Naive thymus-derived CD4-positive, alpha-beta T cell (primary cell): ENCODE measurements at regions not wholly inside any gene's neighbourhood (a gene's known extent, or its start where the extent isn't known, plus 50 kb on each side); places are given as distances from the start of the nearest gene placed in this dataset.

Source experiments
- ATAC-seq: fragments of 150-1000 bp; cut with Tn5 transposase; 2 replicates; pipeline ENCODE4 v1.10.0; 2021; ENCODE audit warnings: mild to moderate bottlenecking, moderate library complexity
- CTCF ChIA-PET: fragments of 350-600 bp; sonication (Branson Sonifier 250); formaldehyde crosslinking; loops from one replicate; lab custom pipeline; 2021; ENCODE audit warnings: antibody characterized with exemption; lab: Charles Lee
- POLR2A ChIA-PET: fragments of 350-600 bp; sonication (Branson Sonifier 250); formaldehyde crosslinking; loops from one replicate; lab custom pipeline; 2021; ENCODE audit warnings: antibody characterized with exemption, inconsistent platforms; lab: Charles Lee
- DNase-seq, 9 donors: peaks; one replicate each; pipeline versions ENCODE4 v3.0.0 to v3.0.0-alpha.2; 2020 to 2022; ENCODE audit warnings: mixed read lengths in 1 of 9
- H3K27ac ChIP-seq: one replicate; pipeline ENCODE4 v1.7.0; 2013; ENCODE audit warnings: mild to moderate bottlenecking, low read depth, low read length, moderate library complexity
- H3K27me3 ChIP-seq, 2 donors: one replicate each; pipeline ENCODE4 v1.7.0; 2013; ENCODE audit warnings: low read length in 2 of 2, mild to moderate bottlenecking in 2 of 2, moderate library complexity in 2 of 2; ENCODE audit not compliant: control insufficient read depth in 2 of 2, insufficient read depth in 2 of 2
- H3K36me3 ChIP-seq, 3 experiments: 1 replicate in 2 of 3; 2 replicates in 1 of 3; pipeline ENCODE4 v1.7.0; 2013; ENCODE audit warnings: low read length in 3 of 3, mild to moderate bottlenecking in 3 of 3, moderate library complexity in 1 of 3; ENCODE audit not compliant: insufficient read depth in 3 of 3, control insufficient read depth in 2 of 3
- H3K4me1 ChIP-seq, 2 donors: one replicate each; pipeline ENCODE4 v1.7.0; 2013; ENCODE audit warnings: low read length in 2 of 2, mild to moderate bottlenecking in 2 of 2, moderate library complexity in 1 of 2; ENCODE audit not compliant: control insufficient read depth in 2 of 2, insufficient read depth in 2 of 2
- H3K4me3 ChIP-seq: 2 replicates; pipeline ENCODE4 v1.7.0; 2013; ENCODE audit warnings: mild to moderate bottlenecking, low read length
- H3K9me3 ChIP-seq, 3 experiments: 1 replicate in 2 of 3; 2 replicates in 1 of 3; pipeline ENCODE4 v1.7.0; 2013; ENCODE audit warnings: low read length in 3 of 3; ENCODE audit not compliant: control insufficient read depth in 2 of 3
- H3K27ac Mint-ChIP-seq, 9 donors: one replicate each; pipeline ENCODE4 v1.8.0; 2020 to 2022; ENCODE audit warnings: mixed read lengths in 9 of 9, mild to moderate bottlenecking in 8 of 9, moderate library complexity in 5 of 9, inconsistent platforms in 2 of 9
- H3K27me3 Mint-ChIP-seq, 5 donors: one replicate each; pipeline ENCODE4 v1.8.0; 2021 to 2022; ENCODE audit warnings: mixed read lengths in 5 of 5, mild to moderate bottlenecking in 1 of 5
- H3K36me3 Mint-ChIP-seq, 5 donors: one replicate each; pipeline ENCODE4 v1.8.0; 2020 to 2022; ENCODE audit warnings: mixed read lengths in 5 of 5, mild to moderate bottlenecking in 3 of 5, inconsistent platforms in 1 of 5
- H3K4me1 Mint-ChIP-seq, 7 donors: one replicate each; pipeline ENCODE4 v1.8.0; 2020 to 2022; ENCODE audit warnings: mixed read lengths in 7 of 7, mild to moderate bottlenecking in 3 of 7, inconsistent platforms in 1 of 7
- H3K4me3 Mint-ChIP-seq, 10 donors: one replicate each; pipeline ENCODE4 v1.8.0; 2020 to 2022; ENCODE audit warnings: mild to moderate bottlenecking in 10 of 10, mixed read lengths in 10 of 10, moderate library complexity in 6 of 10, inconsistent platforms in 2 of 10
- H3K9me3 Mint-ChIP-seq, 11 donors: one replicate each; pipeline ENCODE4 v1.8.0; 2020 to 2022; ENCODE audit warnings: mixed read lengths in 11 of 11, mild to moderate bottlenecking in 4 of 11, inconsistent platforms in 1 of 11, moderate library complexity in 1 of 11
- intact Hi-C, 2 donors: fragments of 100-400 bp; cut with micrococcal nuclease; formaldehyde crosslinking; loops; one replicate each; pipeline ENCODE4 v1.15.1; 2023

DNA sequence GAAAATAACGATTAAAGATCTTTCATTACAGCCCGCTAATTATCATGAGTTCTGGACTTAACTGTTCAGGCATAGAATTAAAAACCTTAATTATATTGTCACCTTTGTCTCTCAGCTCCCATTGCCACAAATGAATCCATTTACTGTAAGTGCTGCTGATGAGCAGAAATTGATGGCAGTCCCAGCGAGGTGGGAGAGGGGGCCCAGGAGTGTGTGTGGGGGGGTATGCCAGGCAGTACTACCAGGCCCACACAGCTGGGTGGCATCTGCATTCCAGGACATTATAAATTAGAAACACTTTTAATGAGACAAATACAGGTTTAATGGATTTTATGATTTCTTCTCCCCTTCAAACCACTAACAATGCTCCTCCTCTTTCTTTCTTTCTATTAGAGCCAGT is 196.0 kb downstream of the MELK start:
- CTCF ChIA-PET, result interaction anchor here (0.7 kb wide), 1 partner anchor 446 kb away, joined by 3 read pairs; no protein-coding TSS in a partner anchor
- H3K4me1 ChIP-seq, result no peaks in the 10 kb centered on the region
- POLR2A ChIA-PET, result no interaction called here
- ATAC-seq, result no peak
- H3K27ac Mint-ChIP-seq, result no peak overlapping the region
- peaks cover 3 to 20% (median 14%) of the 10 kb centered on the region in 5 donors for H3K27me3 Mint-ChIP-seq
- H3K27ac ChIP-seq, result no peak overlapping the region
- intact Hi-C loops, result loop anchor here in 1 of 2 donors (5.0 to 10.0 kb wide), 2 partner anchors 1164 to 1666 kb away; partner anchors contain the start of genes STOML2 and TESK1
- peaks cover 0 to 3% (median 0%) of the 10 kb centered on the region in 5 donors for H3K36me3 Mint-ChIP-seq
- no peak for DNase-seq
- peaks cover 0 to 4% (median 0%) of the 10 kb centered on the region in 11 donors for H3K9me3 Mint-ChIP-seq
- H3K4me1 Mint-ChIP-seq, result peaks cover 0 to 6% (median 2%) of the 10 kb centered on the region in 7 donors
- H3K36me3 ChIP-seq, result no peaks in the 10 kb centered on the region
- no peaks in the 10 kb centered on the region for H3K27me3 ChIP-seq
- peak overlapping the region in 1 of 10 donors; percentile 25 for H3K4me3 Mint-ChIP-seq
- no peaks in the 10 kb centered on the region for H3K9me3 ChIP-seq
- H3K4me3 ChIP-seq, result no peak overlapping the region

DNA sequence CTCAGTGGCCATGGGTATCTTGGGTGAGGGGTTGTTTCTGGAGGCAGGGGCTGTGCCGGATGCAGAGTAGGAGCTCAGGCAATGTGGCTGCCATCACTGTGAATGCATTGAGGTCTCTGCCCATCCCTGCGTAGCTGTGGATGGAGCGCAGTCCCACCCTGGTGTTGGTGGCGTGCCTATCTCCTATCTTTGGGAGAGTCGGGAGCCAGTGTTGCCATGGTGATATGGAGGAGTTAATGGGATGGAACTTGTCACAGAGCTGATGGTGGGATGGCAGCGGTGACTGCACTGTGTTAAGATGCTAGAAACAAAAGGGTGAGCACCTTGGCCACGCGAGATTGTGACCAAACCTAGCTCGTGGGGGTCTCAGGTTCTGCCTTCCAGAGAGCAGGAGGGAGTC is 197.3 kb downstream of the MELK start:
- no peaks in the 10 kb centered on the region for H3K9me3 ChIP-seq
- H3K36me3 ChIP-seq, result no peaks in the 10 kb centered on the region
- H3K9me3 Mint-ChIP-seq, result peaks cover 0 to 6% (median 0%) of the 10 kb centered on the region in 11 donors
- peaks cover 0 to 6% (median 2%) of the 10 kb centered on the region in 7 donors for H3K4me1 Mint-ChIP-seq
- H3K27ac ChIP-seq, result no peak overlapping the region
- no peaks in the 10 kb centered on the region for H3K4me1 ChIP-seq
- POLR2A ChIA-PET, result no interaction called here
- H3K27ac Mint-ChIP-seq, result no peak overlapping the region
- H3K36me3 Mint-ChIP-seq, result peaks cover 0 to 3% (median 0%) of the 10 kb centered on the region in 5 donors
- DNase-seq (no peak), ATAC-seq (no peak)
- intact Hi-C loops, result no loop called here
- no peaks in the 10 kb centered on the region for H3K27me3 ChIP-seq
- H3K27me3 Mint-ChIP-seq, result peaks cover 9 to 21% (median 18%) of the 10 kb centered on the region in 5 donors
- no peak overlapping the region for H3K4me3 Mint-ChIP-seq
- no peak overlapping the region for H3K4me3 ChIP-seq
- CTCF ChIA-PET, result interaction anchor here (0.7 kb wide), 1 partner anchor 68 kb away, joined by 3 read pairs; no protein-coding TSS in a partner anchor

DNA sequence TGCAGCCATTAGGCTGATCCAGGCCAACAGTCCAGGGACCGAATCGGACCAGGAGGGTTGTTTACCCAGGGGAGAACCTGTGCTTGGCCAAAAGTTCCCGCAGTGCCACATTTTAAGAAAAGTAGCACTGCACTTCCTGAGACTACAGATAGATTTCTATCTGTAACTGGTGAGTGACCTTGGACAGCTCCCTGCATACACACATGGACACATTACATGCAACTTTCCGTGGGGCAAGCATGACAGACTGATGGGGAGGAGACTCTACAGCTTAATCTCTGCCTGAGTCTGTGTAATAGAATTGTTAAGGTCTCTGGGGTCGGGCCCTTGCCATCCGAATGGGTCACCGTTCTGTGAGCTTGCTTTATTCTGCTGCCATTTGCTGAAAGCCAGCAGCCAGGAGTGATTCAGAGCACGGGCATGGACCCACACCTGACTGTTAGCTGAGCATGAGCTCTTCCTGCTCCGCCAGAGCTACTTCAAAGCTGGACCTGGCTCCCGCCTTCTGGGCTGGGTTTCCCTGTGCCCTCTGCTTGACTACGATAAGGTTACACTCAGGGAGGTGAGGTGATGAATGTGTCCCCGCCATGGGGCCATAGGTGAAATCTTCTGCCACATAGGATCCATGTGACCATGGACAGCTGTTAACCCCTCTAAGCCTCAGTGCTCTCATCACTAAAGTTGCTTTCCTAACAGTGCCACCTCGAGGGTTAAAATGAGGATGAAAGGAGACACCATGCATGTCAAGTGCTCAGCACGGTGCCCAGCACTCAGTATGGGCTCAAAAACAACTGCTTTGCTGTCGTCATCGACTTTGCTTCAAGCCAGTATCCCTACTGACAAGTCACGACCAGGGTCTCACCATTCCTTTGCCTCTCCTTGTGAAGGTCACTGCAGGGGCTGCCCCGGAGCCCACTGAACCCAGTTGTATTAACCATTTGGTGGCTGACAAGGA is 200.0 kb downstream of the MELK start:
- Mint-ChIP-seq H3K27me3 (peaks cover 9 to 36% (median 27%) of the 10 kb centered on the region in 5 donors), H3K9me3 (peaks cover 0 to 6% (median 0%) of the 10 kb centered on the region in 11 donors), H3K4me3 (no peak overlapping the region), H3K36me3 (peaks cover 0 to 6% (median 0%) of the 10 kb centered on the region in 5 donors), H3K27ac (no peak overlapping the region), H3K4me1 (peaks cover 0 to 4% (median 0%) of the 10 kb centered on the region in 7 donors)
- intact Hi-C loops, result no loop called here
- H3K36me3 ChIP-seq, result no peaks in the 10 kb centered on the region
- H3K4me1 ChIP-seq, result no peaks in the 10 kb centered on the region
- H3K4me3 ChIP-seq, result no peak overlapping the region
- ChIA-PET CTCF (no interaction called here), POLR2A (no interaction called here)
- H3K27me3 ChIP-seq, result no peaks in the 10 kb centered on the region
- no peaks in the 10 kb centered on the region for H3K9me3 ChIP-seq
- no peak for ATAC-seq
- DNase-seq, result no peak
- no peak overlapping the region for H3K27ac ChIP-seq

DNA sequence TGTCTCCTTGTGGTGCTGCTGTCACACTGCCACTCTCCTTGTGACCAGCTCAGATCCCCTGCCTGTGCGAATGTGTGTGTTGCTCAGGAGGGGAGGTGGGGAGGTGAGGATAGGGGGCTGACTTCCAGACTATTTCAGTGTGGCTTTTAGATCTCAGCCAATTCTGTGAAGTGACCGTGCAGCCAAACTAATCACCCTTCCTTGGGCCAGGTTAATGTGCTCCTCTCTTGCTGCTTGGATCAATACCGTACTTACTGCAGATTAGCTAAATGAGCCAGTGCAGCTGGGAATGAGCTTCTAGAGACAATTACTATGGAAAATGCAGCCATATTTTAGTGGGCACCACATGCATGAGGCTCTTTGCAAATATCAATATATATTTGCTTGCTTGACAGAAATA is 206.0 kb downstream of the MELK start:
- peaks cover 0 to 3% (median 0%) of the 10 kb centered on the region in 11 donors for H3K9me3 Mint-ChIP-seq
- CTCF ChIA-PET, result no interaction called here
- no peak for ATAC-seq
- H3K27ac Mint-ChIP-seq, result no peak overlapping the region
- H3K9me3 ChIP-seq, result no peaks in the 10 kb centered on the region
- H3K4me3 ChIP-seq, result no peak overlapping the region
- H3K36me3 Mint-ChIP-seq, result peaks cover 0 to 3% (median 0%) of the 10 kb centered on the region in 5 donors
- no peak overlapping the region for H3K27ac ChIP-seq
- peaks cover 0 to 4% (median 0%) of the 10 kb centered on the region in 7 donors for H3K4me1 Mint-ChIP-seq
- POLR2A ChIA-PET, result no interaction called here
- no peak overlapping the region for H3K4me3 Mint-ChIP-seq
- intact Hi-C loops, result no loop called here
- peaks cover 11 to 59% (median 44%) of the 10 kb centered on the region in 5 donors for H3K27me3 Mint-ChIP-seq
- DNase-seq, result no peak
- H3K27me3 ChIP-seq, result no peaks in the 10 kb centered on the region
- no peaks in the 10 kb centered on the region for H3K36me3 ChIP-seq
- no peaks in the 10 kb centered on the region for H3K4me1 ChIP-seq

DNA sequence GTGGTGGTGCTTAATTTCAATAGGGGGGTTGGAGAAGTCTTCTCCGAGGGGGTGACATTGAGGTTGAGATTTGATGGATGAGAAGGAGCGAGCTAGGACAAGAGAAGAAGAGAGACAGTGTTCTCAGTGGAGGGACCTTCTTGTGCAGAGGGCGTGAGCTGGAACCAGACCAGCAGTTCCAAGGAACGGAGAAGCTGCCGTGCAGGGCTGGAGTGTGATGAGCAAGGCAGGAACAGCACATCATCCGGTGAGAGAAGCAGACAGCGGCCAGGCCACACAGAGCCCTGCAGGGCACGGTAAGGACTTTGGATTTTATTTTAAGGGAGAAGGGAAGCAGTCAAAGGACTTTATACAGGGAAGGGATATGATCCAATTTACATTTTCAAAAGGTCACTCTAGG is 206.9 kb downstream of the MELK start:
- H3K4me3 ChIP-seq, result no peak overlapping the region
- no peaks in the 10 kb centered on the region for H3K36me3 ChIP-seq
- ChIA-PET CTCF (no interaction called here), POLR2A (no interaction called here)
- intact Hi-C loops, result no loop called here
- no peak for ATAC-seq
- peaks cover 11 to 59% (median 50%) of the 10 kb centered on the region in 5 donors for H3K27me3 Mint-ChIP-seq
- peaks cover 0 to 4% (median 0%) of the 10 kb centered on the region in 7 donors for H3K4me1 Mint-ChIP-seq
- no peak overlapping the region for H3K4me3 Mint-ChIP-seq
- H3K27ac Mint-ChIP-seq, result no peak overlapping the region
- peaks cover 0 to 3% (median 0%) of the 10 kb centered on the region in 11 donors for H3K9me3 Mint-ChIP-seq
- H3K36me3 Mint-ChIP-seq, result peaks cover 0 to 3% (median 0%) of the 10 kb centered on the region in 5 donors
- H3K27me3 ChIP-seq, result no peaks in the 10 kb centered on the region
- DNase-seq, result no peak
- H3K27ac ChIP-seq, result no peak overlapping the region
- H3K9me3 ChIP-seq, result no peaks in the 10 kb centered on the region
- H3K4me1 ChIP-seq, result no peaks in the 10 kb centered on the region

DNA sequence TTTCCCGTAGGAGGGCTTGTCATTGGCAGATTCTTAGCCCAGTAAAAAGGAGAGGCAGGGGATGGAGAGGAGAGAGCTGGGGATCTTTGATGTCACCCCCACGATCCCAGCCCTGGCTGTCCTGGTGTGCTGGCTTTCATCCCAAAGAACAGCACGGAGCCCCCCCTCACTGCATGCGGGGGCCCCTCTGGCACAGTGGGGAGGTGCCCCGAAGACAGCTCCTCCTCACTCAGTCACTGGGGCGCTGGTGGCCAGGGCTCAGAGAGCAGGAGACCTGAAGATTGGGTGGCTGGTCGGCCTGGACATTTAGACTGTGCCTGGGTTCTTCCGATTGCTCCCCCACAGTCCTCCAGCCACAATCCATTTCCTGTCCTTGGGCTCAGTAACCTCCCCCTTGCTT is 207.5 kb downstream of the MELK start:
- no peaks in the 10 kb centered on the region for H3K9me3 ChIP-seq
- H3K4me1 ChIP-seq, result no peaks in the 10 kb centered on the region
- POLR2A ChIA-PET, result no interaction called here
- H3K27ac ChIP-seq, result no peak overlapping the region
- no peak overlapping the region for H3K27ac Mint-ChIP-seq
- peaks cover 11 to 56% (median 52%) of the 10 kb centered on the region in 5 donors for H3K27me3 Mint-ChIP-seq
- peaks cover 0 to 4% (median 0%) of the 10 kb centered on the region in 7 donors for H3K4me1 Mint-ChIP-seq
- no peak overlapping the region for H3K4me3 ChIP-seq
- H3K9me3 Mint-ChIP-seq, result no peaks in the 10 kb centered on the region
- DNase-seq (no peak), ATAC-seq (no peak)
- no peaks in the 10 kb centered on the region for H3K27me3 ChIP-seq
- no peak overlapping the region for H3K4me3 Mint-ChIP-seq
- CTCF ChIA-PET, result no interaction called here
- peaks cover 0 to 3% (median 0%) of the 10 kb centered on the region in 5 donors for H3K36me3 Mint-ChIP-seq
- intact Hi-C loops, result no loop called here
- no peaks in the 10 kb centered on the region for H3K36me3 ChIP-seq
